ENCODE measurements at regions not wholly inside any gene's neighbourhood (a gene's known extent, or its start where the extent isn't known, plus 50 kb on each side); places are given as distances from the start of the nearest gene placed in this dataset.

DNA sequence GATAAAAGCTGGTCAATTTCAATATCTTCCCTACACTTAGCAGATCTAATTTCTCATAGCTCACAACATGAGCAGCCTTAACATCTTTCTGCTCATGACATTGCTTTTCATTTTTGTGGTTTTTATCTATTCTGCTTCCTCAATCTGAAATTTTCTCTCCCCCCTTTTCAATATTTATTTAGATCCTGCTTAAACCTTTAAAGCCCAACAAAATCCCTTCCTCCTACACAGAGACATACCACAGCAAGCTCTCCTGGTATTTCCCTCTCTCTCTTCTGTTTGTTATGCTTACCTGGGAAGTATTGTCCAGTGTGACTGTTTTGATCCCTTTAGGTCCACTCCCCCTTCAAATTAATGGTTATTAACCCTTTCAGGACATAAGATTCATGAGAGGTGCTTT, 582.5 kb downstream of the RFPL4B start:
- TF ChIP-seq, protein P1, sequence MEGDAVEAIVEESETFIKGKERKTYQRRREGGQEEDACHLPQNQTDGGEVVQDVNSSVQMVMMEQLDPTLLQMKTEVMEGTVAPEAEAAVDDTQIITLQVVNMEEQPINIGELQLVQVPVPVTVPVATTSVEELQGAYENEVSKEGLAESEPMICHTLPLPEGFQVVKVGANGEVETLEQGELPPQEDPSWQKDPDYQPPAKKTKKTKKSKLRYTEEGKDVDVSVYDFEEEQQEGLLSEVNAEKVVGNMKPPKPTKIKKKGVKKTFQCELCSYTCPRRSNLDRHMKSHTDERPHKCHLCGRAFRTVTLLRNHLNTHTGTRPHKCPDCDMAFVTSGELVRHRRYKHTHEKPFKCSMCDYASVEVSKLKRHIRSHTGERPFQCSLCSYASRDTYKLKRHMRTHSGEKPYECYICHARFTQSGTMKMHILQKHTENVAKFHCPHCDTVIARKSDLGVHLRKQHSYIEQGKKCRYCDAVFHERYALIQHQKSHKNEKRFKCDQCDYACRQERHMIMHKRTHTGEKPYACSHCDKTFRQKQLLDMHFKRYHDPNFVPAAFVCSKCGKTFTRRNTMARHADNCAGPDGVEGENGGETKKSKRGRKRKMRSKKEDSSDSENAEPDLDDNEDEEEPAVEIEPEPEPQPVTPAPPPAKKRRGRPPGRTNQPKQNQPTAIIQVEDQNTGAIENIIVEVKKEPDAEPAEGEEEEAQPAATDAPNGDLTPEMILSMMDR (IDR thresholded peaks at IDR 0.05; ENCODE audit: low read depth, low read length) = no peak
- H3K4me1 ChIP-seq (ENCODE audit: low read depth) = no peaks in the 10 kb centered on the region
- no peaks in the 10 kb centered on the region for H3K9me3 ChIP-seq (ENCODE audit: low read depth)
- no peak overlapping the region for H3K27ac ChIP-seq
- H3K4me3 ChIP-seq = no peak overlapping the region
- no peak for DNase-seq (ENCODE audit: low read depth in 1 of 2, low spot score in 1 of 2)
- no peaks in the 10 kb centered on the region for H3K27me3 ChIP-seq
- H3K36me3 ChIP-seq = no peaks in the 10 kb centered on the region

DNA sequence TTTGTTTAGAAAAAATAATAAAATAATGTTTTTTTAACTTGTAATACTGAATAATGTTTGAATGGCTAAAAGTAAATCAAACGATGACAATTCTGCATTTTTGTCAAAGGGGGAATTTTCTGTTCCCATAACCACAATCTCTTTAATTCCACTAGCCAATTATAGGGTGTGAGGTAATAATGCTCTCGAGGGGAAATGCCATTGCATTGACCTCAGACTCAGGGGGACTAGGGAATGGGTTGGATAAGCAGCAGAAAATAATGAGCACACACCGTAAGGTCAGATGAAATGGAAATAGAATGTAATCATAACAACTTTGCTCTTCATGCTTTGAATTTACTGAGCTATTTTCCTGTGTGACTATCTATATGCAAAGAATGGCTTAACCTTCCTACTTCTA, 584.7 kb downstream of the RFPL4B start:
- H3K4me3 ChIP-seq = no peak overlapping the region
- H3K27me3 ChIP-seq = no peaks in the 10 kb centered on the region
- H3K4me1 ChIP-seq (ENCODE audit: low read depth) = no peaks in the 10 kb centered on the region
- H3K27ac ChIP-seq = no peak overlapping the region
- H3K36me3 ChIP-seq = no peaks in the 10 kb centered on the region
- DNase-seq (ENCODE audit: low read depth in 1 of 2, low spot score in 1 of 2) = peak in 1 of 2 donors; percentile 77
- TF ChIP-seq, protein P1 (IDR thresholded peaks at IDR 0.05; ENCODE audit: low read depth, low read length) = no peak
- H3K9me3 ChIP-seq (ENCODE audit: low read depth) = no peaks in the 10 kb centered on the region

DNA sequence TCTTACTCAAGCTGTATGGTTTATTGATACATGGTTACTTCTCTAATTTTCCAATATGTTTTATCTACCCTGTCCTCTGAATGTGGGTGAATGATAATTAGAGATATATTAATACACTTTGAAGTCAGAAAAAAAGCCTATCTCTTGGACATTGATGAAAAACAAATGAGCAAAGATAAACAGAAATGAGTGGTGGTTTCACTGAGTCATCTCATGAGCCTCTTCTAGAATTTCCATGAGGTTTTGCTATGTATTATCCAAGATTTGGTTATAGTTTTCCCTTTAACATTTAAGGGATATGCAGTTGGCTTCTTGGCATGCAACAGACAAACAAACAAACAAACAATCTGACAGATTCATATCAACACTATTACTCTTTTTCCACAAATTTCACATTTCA, 586.8 kb downstream of the RFPL4B start:
- DNase-seq (ENCODE audit: low read depth in 1 of 2, low spot score in 1 of 2) = no peak
- Histone ChIP-seq H3K9me3 (ENCODE audit: low read depth) (no peaks in the 10 kb centered on the region), H3K4me1 (ENCODE audit: low read depth) (no peaks in the 10 kb centered on the region), H3K27me3 (no peaks in the 10 kb centered on the region), H3K36me3 (no peaks in the 10 kb centered on the region), H3K27ac (no peak overlapping the region), H3K4me3 (no peak overlapping the region)
- TF ChIP-seq, protein P1 (IDR thresholded peaks at IDR 0.05; ENCODE audit: low read depth, low read length) = no peak

DNA sequence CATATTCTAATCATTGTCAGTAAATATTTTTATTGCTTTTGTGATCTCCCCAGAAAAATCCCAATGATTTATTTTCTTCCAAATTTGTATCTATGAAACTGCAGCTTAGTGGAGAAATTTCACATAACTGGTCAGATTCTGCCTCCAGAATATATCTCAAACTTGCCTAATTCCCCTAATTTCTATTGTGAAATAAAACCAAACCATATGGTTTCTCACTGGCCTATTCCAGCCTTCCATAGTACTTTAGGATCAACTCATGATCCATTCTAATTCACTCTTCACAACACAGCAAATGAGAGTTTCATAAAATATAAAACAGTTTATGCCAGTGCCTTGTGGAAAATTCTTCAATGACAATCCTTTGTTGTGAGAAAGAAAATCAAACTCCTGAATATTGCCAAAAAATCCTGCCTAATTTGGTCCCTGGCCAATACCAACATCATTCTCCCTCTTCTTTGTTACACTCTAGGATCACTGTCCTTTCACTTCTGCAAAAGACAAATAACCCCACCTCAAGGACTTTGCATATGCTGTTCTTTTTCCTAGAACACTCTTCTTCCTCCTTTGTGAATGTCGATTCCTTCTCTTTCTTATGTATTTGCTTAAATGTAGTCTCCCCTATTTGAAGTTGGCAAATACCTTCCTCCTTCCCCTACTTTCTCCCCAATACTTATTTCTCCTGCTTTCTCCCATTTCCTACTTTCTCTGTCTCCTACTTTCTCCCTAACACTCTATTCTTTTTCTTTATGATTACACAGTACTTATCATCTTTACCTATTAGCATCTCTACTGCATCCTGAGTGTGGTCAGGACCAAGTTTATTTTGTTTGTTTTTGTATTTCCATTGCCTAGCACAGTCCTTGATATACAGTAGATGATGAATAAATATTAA, 587.5 kb downstream of the RFPL4B start:
- Histone ChIP-seq H3K27ac (no peak overlapping the region), H3K4me3 (no peak overlapping the region)
- TF ChIP-seq, protein P1 (IDR thresholded peaks at IDR 0.05; ENCODE audit: low read depth, low read length) = no peak

DNA sequence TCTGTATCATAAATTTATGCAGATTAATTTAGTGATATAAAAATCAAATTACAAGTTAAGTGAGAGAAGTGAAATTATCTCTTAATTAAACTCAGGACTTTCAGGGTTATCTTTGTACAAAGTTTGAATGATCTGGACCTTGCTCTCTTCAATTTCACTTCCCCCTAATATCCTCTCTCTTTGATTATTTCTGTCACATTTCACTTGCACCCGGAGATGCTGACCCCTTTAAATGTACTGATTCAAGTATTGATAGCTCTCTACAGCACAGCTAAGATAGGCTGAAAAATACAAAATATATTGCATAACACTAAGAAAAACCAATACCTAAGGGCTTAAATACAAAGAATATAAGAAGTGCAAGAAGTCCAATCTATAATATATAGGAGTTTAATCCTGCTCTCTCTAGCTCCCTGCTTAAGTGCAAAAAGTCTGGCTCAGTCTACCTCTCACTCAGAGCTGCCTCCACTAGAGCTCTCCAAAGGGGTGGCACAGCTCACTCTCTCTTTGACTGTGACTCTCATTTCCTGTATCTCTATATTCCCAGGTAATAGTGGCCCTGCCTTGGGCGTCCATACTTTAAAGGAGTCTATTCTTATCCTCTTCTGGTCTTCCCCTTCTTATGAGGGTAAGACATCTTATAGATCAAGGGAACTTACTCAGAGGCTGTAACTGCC, 588.4 kb downstream of the RFPL4B start:
- TF ChIP-seq, protein P1 (IDR thresholded peaks at IDR 0.05; ENCODE audit: low read depth, low read length) = no peak
- no peak for DNase-seq (ENCODE audit: low read depth in 1 of 2, low spot score in 1 of 2)
- H3K27ac ChIP-seq = no peak overlapping the region
- H3K27me3 ChIP-seq = no peaks in the 10 kb centered on the region
- no peaks in the 10 kb centered on the region for H3K36me3 ChIP-seq
- no peaks in the 10 kb centered on the region for H3K4me1 ChIP-seq (ENCODE audit: low read depth)
- H3K4me3 ChIP-seq = no peak overlapping the region
- no peaks in the 10 kb centered on the region for H3K9me3 ChIP-seq (ENCODE audit: low read depth)

More for the DNA sequence above, 587.5 kb downstream of the RFPL4B start:
- Histone ChIP-seq H3K27me3 (no peaks in the 10 kb centered on the region), H3K36me3 (no peaks in the 10 kb centered on the region), H3K4me1 (ENCODE audit: low read depth) (no peaks in the 10 kb centered on the region), H3K9me3 (ENCODE audit: low read depth) (no peaks in the 10 kb centered on the region)
- no peak for DNase-seq (ENCODE audit: low read depth in 1 of 2, low spot score in 1 of 2)
